Inflammatory macrophage (primary cell): ENCODE measurements at regions not wholly inside any gene's neighbourhood (a gene's known extent, or its start where the extent isn't known, plus 50 kb on each side); places are given as distances from the start of the nearest gene placed in this dataset.
"Not testable (repeated sequence)": the region's sequence is repeated elsewhere in the genome, so short reads cannot be mapped to it uniquely, and the experiment has no call there.

ENCODE experiments used
- DNase-seq, 2 donors: peaks; one replicate each; pipeline ENCODE4 v3.0.0-alpha.2; 2020 to 2022

DNA sequence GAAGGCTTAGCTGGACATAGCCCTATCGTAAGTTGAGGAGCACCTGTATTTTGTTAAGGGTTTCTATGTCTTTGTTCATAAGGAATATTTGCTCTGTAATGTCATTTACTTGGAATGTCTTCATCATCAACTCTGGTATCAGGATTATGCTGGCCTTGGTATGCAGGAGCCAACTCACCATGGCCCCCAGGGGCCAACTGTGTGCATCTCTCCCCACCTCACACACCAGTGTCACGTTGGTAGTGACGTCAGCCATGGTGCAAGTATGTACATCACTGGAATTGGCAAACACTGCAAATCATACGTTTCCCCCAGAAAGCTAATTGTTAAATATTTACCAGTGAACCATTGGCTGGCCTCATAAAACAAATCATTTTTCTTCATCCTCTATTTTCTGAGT, 70.8 kb downstream of the YTHDF1 start:
- no peak for DNase-seq

DNA sequence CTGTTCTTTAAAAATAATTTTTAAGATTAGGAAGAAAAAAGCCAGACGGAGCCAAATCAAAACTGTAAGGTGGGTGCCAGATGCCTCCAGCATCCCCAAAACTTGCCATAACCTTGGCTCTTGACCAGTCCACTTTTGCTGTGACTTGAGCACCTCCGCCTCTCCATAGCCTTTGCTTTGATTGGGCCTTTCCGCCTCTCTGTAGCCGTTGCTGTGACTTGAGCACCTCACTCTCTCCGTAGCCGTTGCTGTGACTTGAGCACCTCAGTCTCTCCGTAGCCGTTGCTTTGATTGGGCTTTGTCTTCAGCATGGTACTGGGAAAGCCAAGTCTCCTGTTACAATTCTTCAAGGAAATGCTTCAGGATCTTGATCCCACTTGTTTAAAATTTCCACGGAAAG, 73.0 kb downstream of the YTHDF1 start:
- no peak for DNase-seq

DNA sequence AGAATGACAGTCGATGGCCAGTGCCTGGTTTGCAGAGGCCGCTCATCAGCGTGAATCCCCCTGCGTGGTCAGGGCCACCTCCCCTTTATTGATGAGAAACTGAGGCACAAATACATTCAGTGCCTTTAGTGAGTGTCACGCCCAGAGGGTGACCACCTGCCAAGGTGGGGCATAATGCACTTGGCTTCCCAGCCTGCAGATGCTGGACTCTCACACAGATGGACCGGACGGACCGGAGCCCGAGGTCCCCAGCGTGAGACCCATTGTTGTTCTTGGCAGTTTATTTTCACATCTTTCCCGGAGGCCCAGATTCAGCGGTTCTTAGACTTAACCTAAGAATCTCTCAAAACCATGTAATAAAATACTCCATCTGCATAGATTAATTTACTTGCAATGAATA, 74.4 kb downstream of the YTHDF1 start:
- DNase-seq, result no peak

DNA sequence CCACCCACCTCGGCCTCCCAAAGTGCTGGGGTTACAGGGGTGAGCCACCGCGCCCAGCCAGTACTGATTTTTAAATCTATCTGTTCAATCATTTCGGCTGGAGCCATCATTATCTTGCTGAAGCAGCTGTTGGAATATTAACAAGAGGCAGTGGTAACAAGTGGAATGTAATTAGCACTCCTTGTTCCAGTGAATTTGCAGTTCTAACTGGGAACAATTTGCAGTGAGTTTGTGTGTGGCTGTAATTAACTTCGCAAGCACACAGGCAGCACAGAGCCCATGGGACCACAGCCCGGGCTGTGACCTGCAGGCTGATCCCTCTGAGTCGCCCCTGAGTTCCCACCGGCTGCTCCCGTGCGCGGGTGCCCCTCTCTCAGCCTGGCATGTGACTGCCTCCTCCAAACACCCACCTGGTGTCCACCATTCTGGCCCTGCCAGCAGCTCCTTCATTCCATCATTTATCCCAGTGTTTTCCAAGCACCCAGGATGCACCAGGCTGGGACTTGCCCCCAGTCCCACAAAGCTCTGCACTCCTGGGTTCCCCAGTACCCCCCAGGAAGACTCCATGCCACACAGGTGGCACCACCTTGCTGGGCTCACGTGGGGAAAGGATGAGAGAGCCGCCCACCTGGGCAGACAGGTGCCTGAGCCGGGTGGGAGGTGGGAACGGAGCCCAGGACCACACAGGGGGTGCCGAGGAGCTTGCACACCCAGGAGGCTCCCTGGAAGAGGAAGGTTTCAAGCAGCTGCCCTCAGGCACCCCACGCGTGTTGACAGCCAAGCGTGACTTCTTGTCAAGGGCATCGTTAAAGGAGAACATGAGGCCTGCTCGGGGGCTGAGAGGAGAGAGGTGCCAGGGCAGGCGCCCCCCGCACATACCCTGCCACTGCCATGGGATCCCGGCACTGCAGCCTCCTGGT, 75.2 kb downstream of the YTHDF1 start:
- DNase-seq, result no peak

DNA sequence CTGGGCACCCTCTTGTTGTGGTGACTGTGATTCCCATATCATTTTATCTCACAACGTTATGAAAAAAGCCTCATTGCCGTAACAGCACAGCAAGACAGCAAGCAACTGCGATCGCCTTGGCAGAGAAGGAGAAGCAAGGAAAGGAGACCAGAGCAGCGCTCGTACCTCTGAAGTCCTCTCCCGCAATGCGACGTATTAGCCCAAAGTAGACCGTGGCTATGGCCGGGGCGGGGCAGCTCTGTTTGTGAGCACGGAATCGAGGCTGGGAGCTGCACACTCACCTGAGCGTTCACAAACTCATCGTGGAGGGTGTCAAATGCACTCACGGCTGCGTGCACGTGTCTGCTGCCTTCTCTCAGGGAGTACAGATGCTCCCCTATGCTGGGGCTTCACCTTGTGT, 76.1 kb downstream of the YTHDF1 start:
- DNase-seq, result no peak

DNA sequence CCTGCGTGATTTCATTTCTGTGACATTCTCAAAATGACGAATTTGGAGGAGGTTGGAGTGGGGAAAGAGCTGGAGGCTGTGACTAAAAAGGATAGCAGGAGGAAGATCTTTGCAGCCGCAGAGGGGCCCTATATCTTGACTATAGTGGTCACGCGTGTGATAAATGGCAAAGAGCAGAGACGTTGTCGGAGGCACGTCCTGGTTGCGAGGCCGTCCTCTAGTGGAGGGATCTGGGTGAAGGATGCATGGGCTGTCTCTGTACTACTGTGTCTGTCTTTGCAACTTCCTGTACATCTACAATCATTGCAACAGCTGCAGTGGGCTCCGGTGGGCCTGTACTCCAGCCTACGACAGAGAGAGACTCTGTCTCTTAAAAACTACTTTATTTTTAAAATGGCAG, 76.6 kb downstream of the YTHDF1 start:
- no peak for DNase-seq

DNA sequence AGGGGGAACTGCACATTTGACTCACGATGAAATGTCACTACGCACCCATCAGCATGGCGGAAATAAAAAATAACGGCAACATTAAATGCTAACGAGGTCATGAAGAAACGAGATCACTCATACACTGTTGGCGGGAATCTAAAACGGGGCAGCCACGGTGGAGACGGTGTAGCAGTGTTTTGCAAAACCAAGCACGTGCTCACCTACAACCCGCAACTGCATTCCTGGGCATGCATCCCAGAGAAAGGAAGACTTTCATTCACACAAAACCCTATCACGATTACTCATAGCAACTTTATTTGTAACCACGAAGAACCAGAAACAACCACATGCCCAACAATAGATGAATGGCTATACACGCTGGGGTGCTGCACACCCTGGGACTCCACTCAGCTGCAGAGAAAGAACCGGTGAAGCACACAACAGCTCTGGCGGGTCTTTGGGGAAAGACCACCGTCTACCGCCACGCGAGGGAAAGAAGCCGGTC, 77.0 kb downstream of the YTHDF1 start:
- DNase-seq, result no peak

DNA sequence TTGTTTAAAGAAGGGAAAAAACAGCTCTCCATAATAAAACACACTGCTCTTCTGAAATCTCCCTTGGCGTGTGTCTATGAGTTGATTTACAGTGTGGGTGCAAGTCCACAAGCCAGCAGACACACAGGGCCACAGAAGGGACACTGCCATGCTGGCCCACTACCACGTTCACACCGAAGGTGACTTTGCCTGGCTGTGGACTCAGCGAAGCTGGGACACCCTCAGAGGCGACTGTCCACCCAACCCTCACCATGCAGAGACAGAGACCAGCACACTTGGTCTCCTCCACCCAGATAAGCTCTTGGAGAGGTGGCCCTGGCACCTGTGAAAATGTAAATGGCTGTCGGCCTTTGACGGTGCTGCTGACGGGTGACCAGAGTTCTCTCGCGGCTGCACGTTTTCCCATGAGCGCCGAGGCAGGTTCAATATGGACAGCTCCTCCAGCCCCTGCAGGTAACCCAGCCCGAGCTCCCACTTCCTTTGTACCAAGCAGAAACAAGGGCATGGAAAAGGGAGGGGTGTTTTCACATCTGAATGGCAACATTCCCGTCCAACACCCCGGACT, 78.0 kb downstream of the YTHDF1 start:
- no peak for DNase-seq

DNA sequence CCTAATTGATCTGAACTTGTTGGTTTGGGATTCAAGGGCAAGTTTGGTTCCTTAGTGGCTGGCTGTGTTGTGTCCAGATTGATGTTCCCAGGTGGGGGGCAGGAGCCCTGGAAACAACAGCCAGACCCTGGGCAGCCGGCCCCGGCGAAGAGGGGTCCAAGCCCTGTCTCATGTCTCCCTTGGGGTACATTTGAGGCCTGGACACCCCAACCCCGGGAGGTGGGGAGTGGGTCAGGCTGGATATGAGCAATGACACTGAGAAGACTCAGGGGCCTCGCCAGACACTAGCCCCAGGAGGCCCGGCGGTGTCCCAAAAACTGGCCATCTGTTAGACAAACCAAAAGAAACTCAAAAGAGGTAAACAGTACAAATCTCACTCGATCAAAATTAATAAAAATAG, 79.6 kb downstream of the YTHDF1 start:
- no peak for DNase-seq

DNA sequence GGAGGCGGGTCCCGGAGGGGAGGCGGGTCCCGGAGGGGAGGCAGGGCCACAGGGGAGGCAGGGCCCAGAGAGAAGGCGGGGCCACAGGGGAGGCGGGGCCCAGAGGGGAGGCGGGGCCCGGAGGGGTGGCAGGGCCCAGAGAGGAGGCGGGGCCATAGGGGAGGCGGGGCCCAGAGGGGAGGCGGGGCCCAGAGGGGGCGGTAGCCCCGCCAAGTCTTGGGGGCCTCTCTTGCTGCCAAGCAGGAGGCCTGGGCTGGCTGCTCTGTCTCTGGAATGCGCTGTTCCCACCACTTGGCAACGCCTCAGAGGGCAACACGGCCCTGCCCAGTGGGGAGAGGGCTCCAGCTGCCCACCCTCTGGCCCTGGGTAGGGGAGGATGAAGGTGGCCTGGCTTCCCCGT, 80.5 kb downstream of the YTHDF1 start:
- no peak for DNase-seq

DNA sequence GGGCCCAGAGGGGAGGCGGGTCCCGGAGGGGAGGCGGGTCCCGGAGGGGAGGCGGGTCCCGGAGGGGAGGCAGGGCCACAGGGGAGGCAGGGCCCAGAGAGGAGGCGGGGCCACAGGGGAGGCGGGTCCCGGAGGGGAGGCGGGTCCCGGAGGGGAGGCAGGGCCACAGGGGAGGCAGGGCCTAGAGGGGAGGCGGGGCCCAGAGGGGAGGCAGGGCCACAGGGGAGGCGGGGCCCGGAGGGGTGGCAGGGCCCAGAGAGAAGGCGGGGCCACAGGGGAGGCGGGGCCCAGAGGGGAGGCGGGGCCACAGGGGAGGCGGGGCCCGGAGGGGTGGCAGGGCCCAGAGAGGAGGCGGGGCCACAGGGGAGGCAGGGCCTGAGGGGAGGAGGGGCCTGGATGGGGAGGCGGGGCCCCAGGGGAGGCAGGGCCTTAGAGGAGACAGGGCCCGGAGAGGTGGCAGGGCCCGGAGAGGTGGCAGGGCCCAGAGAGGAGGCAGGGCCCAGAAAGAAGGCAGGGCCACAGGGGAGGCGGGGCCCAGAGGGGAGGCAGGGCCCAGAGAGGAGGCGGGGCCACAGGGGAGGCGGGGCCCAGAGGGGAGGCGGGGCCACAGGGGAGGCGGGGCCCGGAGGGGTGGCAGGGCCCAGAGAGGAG, 81.1 kb downstream of the YTHDF1 start:
- not testable (repeated sequence) for DNase-seq

DNA sequence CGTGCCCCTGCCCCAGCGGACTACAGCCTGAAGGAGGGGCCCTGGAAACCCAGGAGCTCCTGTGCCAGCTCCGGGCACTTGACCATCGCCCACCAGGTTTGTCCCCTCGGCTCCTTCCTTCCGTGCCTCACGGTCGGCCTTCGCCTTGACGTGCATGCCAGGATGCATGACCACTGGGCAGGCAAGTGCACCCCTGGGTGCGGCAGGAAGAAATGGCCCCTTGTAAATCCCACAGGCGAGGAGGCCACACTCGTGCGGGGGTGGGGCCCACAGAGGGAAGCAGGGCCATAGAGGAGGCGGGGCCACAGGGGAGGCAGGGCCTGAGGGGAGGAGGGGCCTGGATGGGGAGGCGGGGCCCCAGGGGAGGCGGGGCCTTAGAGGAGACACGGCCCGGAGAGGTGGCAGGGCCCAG, 81.7 kb downstream of the YTHDF1 start:
- no peak for DNase-seq

DNA sequence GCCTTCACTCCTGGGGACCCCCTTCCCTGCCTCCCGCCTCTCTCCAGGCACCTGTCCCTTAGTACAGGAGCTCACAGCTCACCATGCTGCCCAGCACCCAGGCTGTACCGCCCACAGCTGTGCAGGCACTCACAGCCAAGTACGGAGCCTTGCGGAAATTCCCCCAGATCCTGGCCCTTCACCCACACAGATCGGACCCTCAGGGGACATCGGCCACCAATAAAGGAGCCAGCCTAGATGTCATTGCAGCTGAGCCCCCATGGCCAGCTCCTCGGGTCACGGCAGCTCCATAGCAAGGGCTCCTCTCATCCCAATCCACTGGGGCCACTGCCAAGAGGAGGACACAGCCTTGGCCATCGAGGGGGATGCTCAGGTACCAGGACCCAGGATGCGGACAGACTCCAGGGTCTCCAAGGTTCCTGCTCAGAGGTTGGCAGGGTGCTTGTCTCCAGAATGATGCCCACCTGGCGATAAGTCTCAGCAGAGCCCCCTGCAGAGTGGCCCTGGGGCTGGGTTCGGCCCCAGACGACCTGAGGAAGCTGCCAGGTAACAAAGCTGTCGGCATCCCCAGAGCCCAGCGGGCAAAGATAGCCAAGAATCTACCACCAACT, 82.3 kb downstream of the YTHDF1 start:
- no peak for DNase-seq

DNA sequence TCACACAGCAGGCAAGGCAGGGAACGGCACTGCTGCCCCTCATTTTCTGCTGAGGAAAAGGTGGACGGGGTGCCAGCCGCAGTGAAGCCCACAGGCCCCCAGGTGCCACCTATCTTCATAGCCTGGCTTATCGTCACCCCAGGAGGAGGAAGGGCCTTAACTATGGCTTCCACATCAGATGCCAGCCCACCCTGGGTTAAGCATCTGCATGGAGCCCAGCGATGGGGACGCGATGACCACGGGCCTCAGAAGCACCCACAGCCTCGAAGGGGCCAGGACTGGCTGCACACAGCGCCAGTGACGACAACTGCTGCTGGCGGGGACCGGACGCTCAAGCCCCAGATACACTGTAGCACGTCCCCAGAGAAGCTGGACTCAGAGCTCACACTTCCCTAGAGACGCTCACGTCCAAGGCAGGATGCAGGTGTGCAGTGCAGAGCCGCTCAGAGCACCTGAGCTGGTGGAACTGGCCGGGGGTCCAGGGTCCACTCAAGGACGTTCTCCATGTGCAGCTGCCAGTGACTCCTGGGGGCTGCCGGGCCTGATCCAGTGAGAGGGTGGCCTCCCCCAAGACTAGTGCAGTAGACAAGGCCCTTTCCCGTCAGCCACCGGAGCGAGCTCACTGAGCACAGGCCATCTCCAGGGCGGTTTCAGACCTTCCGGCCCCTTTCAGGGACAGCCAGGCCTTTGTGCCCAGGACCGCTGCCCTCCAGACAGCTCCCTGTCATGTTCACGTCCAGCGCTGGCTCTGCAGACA, 83.0 kb downstream of the YTHDF1 start:
- no peak for DNase-seq

DNA sequence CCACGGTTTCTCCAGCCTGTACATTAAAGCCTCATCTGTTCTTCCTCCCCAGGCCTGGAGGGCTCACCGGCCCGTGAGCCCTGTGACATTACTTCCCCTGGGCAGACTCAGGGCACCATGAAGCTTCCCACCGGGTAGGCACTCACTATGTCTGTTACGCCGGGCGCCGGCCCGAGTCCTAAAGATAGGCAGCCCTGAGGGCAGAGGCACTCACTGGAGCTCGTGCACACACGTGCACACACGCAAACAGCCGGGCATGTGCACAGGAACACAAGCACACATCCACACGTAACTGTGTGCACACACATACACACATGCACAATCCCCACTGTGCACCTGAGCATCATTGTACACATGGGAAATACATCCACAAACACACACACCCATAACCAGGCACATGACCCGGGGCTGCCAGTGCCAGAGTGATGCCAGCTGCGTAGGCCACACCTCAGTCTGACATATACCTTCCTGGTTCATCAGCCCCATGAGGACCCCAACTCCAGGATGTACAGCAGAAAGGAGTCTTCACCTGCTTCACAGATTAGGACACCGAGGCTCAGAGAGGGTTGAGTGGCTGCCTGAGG, 83.7 kb downstream of the YTHDF1 start:
- no peak for DNase-seq

DNA sequence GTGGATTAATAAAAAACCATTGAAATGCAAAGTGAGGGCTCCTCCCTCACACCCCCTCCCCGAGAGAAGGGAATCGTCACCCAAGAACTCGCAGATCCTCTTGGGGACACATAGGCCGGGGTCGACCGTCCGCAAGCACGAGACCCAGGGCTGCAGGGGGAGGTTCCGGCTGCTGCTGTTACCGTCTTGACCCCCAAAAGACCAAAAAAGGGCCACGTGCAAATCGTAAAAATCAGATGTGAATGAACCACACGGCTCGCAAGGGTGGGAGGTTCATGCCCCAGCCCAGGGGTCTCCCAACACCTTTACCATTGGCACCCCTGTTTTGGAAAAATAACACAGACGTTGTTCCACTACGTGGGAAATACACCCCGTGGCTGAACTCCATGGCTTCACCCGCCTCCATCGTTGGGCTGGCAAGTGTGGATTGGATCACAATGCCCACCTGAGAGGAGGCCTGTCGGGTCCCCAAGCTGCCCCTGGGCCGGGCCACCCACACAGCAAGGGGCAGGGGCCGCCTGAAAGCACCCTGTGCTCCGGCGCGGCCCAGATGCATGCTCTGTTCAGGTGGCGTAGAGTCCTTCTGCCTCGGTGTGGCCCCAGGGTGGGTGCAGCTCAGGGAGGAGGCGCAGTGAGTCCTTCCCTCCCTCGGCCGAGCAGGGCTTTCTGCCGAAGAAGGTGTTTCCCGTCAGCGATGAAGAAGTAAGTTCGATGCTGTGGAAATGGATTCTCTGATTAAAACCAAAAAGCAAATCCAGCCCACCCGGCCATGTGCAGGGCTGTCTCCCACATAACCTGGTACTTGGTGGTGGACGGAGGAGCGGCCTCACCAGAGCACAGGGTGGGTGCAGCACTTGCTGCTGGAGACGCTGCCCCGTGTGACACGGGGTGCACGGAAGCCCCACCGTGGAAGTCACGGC, 85.0 kb downstream of the YTHDF1 start:
- no peak for DNase-seq

DNA sequence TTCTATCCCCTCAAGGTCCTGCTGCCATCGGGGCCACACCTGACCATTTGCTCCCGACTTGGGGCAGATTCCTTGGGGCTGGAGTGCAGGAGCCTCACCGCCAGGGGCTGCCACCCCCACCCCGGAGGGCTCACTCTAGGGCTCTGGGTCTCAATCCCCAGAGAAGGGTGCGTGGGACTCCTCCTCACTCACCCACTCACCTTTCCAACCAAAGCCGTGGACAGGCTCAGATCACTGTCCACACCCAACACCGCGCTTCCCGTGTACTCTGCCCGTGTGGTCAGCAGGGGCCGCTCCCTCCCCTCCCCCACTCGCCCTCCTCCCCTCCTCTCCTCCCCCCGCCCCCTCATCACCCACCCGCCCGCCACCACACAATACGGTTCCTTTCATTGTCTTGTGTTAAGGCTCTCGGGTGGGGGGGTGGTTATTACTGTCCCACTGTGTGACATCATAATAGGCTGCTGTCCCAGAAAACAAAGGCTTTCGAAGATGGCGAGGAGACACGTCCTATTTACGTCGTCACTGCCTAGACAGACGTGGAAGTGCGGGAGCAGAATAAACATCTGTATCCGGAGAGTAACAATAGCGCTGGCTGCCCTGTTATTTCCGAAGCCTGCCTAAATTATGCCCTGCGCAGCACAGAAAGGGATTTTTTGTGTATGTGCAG, 85.8 kb downstream of the YTHDF1 start:
- DNase-seq, result no peak

DNA sequence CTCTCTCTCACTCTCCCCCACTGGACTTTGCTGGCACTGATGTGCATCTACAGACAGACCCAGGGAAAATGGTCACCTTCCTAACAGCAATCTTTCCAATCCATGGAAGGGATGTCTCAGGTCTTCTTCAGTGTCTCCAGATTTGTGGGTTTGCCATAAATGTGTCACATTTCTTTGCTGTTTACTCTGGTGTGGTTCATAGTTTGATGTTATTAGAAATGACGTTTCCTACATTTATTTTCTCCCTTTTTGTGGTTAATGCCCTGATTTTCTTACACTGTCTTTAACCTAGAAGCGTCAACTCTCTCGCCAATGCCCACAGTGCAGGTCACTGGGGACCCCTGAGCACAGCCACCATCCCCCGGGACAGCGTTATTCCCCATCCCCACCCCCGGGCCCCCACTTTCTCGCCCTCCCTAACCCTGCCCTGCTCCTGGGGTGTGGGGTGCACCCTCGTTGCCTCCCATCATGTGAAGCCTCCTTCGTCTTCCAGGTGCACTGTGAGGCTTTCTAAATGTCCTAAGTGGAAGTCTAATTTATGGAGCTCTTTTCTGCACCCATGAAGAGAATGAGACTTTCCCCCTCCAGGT, 86.5 kb downstream of the YTHDF1 start:
- no peak for DNase-seq

DNA sequence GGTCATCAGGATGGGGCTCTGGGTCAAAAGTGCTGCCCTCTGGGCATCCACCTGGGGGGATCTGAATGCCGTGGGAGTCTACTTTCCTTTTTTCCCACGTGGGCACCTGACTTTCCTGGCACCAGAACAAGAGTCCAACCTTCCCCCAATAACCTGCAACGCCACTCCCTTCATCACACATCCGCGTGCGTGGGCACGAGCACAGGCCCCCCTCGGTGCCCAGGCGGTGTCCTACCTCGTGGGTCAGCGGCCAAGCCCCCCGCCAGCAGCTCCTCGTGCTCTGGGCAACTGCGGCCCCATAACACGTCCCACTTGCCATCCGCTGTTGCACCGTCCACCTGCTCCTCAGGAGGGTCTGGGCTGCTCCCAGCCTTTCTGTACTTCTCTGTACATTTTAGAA, 87.0 kb downstream of the YTHDF1 start:
- no peak for DNase-seq

DNA sequence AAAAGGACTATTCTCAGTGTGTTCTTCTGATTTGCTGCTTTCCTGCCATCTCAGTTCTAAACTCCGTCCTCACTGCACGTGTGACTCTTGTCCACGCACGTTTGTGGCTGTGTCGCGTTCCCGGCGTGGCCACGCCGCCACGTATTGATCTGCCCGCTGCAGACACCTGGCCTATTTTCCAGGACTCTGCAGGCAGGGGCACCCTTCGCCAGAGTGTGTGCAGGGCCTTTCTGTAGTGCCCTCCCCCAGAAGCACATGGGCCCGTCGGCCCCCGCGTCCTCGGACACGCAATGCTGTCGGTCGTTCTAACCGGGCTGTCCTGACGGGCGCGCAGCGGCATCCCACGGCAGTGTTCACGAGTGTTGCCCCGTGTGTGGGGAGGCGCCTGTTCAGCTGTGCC, 87.6 kb downstream of the YTHDF1 start:
- DNase-seq, result no peak
